ENCODE measurements at regions not wholly inside any gene's neighbourhood (a gene's known extent, or its start where the extent isn't known, plus 50 kb on each side); places are given as distances from the start of the nearest gene placed in this dataset.
"Not testable (repeated sequence)": the region's sequence is repeated elsewhere in the genome, so short reads cannot be mapped to it uniquely, and the experiment has no call there.

DNA sequence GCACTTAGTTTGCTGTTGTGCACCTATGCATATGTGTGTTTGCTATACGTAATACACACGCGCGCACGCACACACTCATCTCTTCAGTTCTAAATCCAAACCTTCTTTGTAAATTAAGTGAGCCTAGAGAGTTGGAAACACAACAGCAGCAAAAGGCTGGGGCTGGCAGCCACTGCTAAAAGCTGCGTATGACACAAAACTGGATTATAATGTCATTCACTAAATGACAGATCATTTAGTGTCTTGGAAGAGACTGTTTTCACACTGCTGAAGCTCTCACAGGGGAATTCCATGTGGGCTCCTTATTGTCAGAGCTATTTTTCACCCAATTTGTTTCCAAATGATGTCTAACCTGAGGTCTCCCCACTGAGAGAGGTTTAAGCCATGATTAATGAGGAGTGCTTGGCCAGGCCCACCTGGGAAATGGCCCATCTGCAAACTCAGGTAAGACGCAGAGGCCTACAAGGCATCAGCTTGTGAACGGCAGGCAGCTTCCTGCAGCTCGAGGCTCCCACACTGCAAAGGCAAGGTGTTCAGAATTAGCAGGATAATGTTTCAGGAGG, 94.2 kb downstream of the OLIG3 start:
- DNase-seq (ENCODE audit: low read depth), result no peak

DNA sequence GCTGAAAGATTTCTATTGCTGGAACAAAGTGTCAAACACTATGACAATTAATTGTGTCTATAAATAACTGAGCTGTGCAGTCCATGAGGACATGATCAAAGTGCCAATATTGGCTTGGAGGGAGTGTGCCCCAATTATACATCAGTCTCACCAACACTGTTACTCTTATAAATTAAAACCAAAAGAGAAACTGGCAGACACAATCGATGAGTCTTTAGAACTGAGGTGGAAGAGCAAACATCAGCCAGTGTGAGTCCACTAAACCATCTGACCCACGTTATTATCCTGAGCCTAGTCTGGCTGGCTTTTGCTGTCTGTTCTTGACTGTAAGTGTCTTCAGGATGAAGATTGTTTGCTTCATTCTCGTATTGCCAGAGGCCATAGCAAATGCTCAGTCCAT, 98.9 kb downstream of the OLIG3 start:
- no peak for DNase-seq (ENCODE audit: low read depth)

DNA sequence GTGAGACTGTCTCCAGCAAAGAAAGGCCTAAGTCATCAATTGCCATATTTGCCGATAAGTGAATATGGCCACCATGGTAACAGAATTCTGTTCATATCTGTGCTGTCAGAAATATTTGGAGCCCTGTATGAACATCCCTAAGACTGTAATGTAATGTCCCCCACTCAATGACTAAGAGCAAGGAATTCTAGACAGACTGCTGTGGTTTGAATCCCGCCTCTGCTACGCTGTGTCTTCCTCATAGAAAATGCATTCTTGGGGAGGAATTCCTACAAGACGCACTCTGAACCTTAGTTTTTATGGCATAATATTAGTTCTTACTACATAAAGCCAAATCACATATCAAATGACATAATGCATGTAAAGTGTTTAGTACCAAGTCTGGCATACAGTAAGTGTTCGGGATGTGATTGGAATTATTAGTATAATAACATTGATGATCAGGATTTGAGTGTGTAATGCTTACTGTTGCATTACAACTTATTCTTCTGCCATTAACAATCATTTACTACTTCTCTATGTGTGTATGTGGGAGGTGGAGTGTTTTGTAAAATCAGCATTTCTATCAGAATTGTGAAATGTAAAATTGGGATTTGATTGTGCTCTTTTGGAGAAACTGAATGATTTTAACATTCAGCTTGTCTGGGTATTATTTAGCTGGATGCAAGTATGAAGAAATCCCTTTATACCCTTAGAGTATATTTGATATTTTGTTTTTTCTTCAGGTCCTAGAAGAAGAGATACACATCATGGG, 103.0 kb downstream of the OLIG3 start:
- DNase-seq (ENCODE audit: low read depth), result no peak

DNA sequence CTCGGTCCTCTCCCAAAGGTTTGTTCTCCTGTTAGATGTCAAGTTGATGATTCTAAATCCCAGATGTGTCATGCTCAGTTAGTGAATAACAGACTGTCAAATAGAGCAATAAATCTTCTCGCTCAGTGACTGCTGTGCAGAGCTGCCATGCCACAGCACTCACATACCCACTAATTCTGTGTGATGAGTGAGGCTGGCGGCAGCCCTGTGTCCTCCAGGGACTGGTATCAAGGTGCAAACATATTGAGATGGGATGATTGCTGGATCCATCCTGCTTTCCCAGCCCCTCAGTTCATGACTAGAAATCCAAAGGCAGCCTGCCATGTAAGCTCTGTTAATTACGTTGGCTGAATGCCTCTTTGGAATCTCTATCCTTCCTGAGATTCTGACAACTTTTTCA, 103.9 kb downstream of the OLIG3 start:
- DNase-seq (ENCODE audit: low read depth), result no peak

DNA sequence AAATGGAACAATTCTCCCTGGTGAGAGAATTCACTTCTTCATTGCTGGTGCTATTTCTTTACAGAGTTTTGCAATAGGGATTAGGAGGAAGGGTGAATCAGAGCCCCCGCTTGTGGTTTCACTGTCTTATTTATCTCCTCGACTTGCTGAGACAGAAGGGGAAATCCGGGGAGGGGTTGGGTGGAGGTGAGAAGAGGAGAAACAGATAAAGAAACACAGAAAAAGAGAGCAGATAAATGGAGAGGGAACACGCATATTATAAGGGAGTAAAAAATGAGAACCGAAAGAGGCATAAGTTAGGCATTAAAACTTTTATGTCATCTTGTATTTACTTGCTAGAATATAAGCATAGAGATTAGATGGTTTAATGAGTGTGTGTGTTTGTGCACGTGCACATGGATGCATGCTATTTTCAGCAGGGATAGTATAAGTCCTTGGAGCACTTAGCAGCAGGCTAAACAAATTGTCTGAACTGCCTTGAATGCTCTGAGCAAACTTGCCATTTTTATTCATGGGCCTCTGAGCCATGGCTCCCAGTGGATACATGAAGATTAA, 105.0 kb downstream of the OLIG3 start:
- DNase-seq (ENCODE audit: low read depth), result no peak

DNA sequence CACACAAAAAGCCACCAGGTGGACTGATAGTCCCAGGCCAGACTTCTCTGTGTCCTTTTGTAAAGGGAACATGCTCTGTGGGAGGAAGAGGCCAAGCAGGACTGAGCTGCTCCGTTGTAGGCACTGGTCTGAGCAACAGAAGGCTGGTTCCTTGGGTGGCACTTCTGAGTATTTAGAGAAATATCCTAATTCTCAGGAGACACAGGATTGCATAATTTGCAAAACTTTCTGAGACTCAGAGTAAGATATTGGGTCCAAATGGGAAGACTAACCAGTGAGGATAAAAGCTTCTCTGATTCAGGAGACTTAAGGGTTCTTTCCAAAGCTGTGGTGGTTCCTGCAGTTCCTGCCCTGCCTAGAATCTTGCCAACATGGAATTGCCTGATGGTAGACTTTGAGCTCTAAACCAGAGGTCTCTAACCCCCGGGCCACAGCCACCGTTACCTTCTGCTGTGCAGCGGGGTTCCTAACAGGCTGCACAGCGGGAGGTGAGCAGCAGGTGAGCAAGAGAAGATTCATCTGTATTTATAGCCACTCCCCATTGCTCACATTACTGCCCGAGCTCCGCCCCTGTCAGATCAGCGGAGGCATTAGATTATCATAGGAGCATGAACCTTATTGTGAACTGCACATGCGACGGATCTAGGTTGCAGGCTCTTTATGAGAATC, 107.0 kb downstream of the OLIG3 start:
- DNase-seq (ENCODE audit: low read depth), result no peak

DNA sequence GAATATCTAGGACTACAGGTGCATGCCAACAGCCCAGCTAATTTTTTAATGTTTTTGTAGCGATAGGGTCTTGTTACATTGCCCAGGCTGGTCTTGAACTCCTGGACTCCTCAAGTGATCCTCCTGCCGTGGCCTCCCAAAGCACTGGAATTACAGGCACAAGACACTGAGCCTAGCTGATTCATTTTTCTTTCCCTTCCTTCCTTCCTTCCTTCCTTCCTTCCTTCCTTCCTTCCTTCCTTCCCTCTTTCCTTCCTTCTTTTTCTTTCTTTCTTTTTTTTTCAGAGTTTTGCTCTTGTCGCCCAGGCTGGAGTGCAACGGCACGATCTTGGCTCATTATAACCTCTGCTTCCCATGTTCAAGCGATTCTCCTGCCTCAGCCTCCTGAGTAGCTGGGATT, 110.9 kb downstream of the OLIG3 start:
- DNase-seq (ENCODE audit: low read depth), result not testable (repeated sequence)

DNA sequence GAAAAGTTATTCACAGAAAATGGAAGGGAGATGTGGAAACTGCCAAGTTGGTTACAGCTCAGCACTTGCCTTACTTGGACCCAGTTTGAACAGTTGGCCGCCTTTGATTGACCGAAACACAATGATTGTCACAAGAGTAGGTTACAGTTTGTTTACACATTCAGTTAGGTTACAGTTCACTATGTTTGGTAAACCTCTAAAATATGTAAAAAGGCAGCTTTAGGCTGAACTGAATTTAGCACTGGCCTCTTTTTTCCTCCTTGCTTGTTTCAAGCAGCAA, 116.2 kb downstream of the OLIG3 start:
- DNase-seq (ENCODE audit: low read depth), result no peak

DNA sequence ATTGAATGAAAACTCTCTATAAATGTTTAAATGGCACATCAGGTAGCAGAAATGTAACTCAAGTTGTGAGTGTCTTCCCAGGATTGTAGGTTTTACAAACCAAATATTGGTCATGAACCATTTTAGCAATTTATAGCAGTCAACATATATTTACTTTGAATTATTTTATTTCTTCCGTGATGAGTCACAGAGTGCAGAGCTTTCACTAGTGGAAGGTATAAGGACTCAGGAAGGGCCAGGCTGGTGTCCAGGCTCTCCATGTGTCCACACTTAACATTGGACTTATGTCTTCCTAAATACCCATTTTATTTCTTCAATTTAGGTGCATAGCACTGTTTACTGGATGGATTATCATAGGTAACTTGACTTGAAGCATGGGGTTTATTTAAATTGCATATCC, 120.9 kb downstream of the OLIG3 start:
- no peak for DNase-seq (ENCODE audit: low read depth)

DNA sequence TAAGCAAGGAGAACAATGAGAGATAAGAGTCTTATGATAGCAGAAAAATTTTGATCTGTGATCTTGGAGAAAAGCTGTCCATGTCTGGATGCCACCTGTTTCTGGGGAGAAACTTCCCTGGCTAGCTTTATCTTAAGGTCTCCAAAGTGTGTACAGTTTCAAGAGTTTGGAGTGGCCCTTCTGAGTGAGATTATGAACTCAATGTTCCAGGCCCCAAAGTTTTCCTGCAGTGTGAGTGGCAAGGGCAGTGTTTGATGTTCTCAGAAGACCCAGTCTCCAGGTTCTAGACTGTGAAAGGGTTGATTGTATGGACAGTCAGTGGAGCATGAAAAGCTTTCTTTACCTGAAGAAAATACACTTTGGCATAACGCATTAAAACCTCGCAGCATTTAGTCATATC, 121.7 kb downstream of the OLIG3 start:
- DNase-seq (ENCODE audit: low read depth), result no peak

DNA sequence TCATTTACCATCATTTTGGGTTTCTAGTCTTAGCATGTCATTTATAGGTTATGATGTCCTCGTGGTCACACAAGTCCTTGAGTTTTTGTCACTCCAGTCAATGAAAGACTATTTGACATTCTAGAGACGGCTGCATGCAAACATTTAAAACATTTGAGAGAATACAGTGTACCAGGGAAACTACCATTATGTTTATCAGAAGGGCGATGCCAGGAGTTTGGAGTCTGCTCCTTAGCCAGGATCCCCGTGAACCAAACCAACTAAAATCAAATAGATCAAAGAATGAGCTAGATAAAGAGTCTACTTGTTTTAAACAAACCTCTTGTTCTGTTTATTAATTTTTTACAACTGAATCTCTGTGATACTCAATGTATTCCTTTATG, 122.6 kb downstream of the OLIG3 start:
- no peak for DNase-seq (ENCODE audit: low read depth)

DNA sequence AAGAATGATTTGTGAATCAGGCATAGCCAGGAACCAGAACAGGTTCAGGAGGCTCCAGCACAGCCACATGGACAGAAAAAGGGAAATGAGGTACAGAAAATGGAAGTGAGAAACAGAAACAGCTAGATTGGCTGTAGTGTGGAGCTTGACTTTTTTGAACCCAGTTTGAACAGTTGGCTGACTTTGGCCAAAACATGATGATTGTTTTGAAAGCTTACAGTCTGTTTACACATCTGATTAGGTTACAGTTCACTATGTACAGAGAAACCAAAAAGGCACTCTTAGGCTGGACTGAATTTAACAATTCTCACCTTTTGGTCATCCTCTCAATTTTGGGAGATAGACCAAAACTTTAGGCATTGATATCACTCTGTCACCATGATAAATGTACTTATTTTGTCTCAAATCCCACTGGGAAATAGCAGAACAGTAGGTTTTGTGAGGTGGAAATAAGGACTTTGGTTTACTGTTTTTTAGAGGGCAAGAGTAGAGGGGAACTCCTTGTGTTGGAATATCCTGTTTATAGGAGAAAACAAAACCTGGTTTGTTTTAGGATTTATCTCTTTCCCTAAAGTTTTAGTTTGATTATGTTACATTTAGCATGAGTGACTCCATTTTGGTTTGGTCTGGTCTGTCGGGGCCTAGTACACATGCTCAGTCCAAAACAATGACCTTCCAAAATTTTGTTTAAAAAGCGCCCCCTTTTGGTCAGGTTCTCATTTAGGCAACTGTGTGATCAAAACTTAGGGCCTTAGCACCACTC, 123.1 kb downstream of the OLIG3 start:
- DNase-seq (ENCODE audit: low read depth), result no peak

DNA sequence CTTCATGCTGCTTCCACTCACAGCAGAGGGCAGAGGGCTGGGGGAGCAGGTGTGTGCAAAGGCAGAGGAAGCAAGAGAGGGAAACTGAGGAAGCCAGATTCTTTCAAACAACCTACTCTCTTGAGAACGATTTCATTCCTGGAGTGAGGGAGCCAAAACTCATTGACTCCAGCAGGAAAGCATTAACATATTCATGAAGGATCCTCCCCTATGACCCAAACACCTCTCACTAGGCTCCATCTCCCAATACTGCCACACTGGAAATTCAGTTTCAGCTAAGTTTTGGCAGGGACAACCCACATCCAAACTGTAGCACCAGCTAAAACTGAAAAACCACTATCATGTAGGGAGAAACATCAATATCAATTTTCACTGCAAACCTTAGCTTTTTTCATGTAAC, 125.1 kb downstream of the OLIG3 start:
- DNase-seq (ENCODE audit: low read depth), result no peak

DNA sequence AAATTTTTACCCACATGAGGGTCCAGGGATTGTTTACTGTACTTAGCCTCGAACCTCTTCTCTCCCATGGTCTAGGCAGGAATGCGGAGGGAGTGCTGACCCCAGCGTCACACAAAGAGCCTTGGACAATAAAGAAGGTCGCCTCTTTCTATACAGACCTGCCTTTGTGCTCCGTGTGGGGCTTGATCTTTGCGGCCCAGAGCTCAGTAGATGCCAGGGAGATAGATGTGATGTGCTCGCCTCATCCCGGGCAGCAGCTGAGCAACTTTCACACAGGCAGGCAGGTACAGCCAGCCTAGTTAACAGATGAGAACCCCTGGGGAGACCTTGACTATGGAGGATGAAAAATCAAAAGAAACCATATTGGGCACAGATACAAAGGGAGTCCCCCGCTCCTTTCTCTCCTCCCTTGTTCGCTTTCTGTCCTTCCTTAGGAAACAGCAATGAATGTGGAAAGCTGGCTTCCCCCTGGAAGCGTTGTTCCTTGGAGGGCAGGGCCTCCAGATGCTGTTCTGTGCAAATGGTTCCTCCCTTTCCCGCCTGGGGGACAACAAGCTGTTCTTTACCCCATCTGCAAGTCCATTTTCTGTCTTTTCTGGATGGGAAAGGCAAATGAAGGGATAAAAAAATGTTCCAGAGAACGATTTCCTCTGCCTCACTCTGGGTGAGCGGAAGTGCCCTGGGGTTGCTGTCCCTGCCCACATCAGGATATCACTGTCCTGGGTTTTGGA, 128.3 kb downstream of the OLIG3 start:
- no peak for DNase-seq (ENCODE audit: low read depth)

DNA sequence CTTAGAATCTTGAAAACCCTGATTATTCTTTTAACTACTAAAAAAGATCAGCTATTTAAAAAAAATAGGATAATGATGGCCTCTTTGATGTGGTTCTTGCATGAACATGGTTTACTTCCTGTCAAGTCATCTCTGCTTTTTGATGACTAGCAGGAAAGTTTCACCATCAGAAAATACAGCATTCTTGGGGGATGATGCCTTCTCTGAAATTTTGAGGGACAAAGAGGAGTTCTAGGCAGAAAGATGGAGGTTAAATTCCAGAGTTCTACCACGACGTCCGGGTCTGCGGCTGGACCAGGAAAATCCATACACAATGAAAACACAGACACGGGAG, 130.4 kb downstream of the OLIG3 start:
- no peak for DNase-seq (ENCODE audit: low read depth)

DNA sequence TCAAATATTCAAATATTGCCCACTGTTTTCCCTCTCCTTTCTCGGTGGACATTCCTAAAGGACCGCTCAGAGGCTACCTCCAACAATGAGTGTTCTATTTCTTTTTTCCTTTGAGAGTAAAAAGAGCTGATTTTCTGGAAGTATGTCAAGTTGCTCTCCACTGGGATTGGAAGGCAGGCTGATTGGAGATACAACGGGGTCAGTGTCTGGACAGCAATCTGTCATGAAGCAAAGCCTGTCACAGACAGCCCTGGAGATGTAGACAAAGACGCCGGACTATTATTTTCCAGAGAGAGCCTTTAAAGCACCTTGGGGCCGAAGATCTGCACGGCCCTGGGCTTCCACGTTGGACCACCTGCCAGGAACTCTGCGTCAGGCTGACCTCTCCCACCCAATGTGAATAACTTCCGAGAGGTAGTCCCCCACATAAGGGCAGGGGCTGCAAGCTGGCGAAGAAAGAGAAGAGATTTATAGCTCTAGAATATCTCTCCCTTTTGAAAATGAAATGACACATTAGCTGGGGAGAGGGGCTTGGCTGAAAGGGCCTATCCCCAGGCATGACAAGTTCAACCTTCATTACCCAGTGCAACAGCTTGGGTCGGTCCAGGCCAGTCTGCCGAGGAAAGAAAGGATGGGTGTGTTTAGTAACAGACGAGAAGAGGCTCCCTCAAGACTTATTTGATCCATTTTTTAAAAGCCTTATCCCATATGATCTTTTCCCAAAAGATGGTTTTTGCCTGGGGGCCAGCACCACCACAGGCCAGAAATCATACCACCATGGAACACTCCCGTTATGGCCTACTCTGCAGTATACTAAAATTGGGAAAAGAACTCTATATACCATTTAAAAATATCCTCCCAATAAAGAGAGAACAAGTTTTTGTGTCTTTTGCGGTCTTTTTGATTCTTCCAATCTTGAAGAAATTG, 131.1 kb downstream of the OLIG3 start:
- DNase-seq (ENCODE audit: low read depth), result no peak

DNA sequence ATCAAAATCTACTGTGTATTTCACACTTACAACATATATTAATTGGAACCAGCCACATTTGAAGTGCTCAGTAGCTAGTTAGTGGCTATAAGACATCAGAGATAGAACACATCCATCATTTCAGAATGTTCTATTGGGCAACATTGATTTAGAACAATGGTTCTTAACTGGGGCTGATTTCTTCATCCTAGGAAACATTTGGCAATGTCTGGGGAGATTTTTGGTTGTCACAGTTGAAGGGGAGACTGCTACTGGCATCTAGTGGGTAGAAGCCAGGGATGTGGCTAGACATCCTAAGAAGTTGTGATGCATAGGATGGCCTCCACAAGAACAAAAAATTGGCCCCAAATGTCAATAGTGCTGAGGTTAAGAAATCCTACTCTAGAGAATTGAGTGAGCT, 132.5 kb downstream of the OLIG3 start:
- peak; percentile 80 for DNase-seq (ENCODE audit: low read depth)

DNA sequence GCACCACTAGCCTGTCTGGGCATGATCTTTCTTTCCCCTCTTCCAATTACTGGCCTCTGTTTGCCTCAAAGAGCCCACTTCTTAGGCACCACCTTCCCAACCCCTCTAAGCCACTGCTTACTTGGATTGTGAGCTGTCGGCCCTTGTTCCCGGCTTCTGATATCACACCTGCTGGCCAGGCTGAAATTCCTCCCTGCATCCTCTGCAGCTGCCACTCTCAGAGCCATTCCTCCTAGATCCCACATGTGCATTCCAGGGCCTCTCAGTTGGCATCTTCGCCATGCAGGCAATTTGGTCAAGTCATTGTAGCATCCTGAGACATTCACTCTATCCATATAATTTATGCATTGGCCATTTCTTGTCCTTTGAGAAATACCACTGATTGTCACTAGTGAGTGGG, 135.9 kb downstream of the OLIG3 start:
- DNase-seq (ENCODE audit: low read depth), result no peak

DNA sequence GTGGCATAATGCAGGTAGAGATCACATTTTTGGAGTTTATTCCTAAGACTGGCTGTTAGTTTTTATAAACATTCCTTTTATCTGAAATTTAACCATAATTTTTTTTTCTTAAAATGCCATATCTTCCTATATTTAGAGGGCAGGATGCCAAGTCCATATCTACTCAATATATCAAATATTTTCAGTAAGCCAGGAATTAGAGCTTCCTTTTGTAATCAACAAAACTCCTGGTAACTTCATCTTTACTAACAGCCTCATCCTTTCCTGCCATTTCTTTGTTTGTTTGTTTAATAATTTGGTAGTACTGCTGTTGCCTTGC, 136.3 kb downstream of the OLIG3 start:
- DNase-seq (ENCODE audit: low read depth), result no peak

DNA sequence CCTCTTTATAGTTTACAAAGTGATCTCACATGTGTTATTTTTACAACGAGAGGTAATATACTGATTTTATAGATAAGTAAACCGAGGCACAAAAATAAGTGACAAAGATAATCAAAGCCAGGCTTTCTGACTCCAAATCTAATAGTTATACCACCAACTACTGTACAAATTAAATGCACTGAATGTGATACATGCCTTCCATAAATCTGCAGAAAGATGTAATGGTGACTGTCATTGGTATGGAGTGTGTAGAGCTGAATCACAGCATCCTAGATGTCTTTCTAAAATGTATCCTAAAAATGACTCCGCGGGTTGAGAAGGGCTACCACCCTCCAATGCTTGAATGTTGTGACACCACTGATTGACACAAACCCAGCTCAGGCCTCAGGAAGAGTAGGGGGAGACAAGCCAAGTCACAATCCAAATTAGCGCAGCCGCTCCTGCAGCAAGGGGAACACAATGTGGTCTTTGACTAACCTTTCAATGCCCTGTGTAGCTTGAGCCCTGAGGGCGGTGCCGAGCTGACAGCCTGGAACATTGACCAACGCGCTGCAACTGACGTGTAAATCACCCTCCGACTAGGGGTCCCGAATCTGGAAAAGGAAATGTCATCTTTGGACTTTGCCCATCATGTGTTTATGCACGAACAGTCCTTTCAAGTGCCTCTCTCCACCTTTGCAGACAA, 136.8 kb downstream of the OLIG3 start:
- DNase-seq (ENCODE audit: low read depth), result no peak

All from fibroblast of gingiva (primary cell).